MM.1S (cell line): ENCODE measurements at regions not wholly inside any gene's neighbourhood (a gene's known extent, or its start where the extent isn't known, plus 50 kb on each side); places are given as distances from the start of the nearest gene placed in this dataset.
"Not testable (repeated sequence)": the region's sequence is repeated elsewhere in the genome, so short reads cannot be mapped to it uniquely, and the experiment has no call there.

ENCODE experiments used
- DNase-seq: peaks from one replicate; pipeline ENCODE4 v3.0.0-alpha.2; 2015
- H2AFZ ChIP-seq: fragments of 300-600 bp; sonication (generic); 2 replicates; pipeline ENCODE4 v1.6.0; 2016; ENCODE audit warnings: antibody characterized with exemption, low read length
- H3F3A ChIP-seq: fragments of 300-600 bp; sonication (generic); 2 replicates; pipeline ENCODE4 v1.6.1; 2016; ENCODE audit warnings: mild to moderate bottlenecking, antibody characterized with exemption, low read length, moderate library complexity, mixed read lengths; ENCODE audit not compliant: insufficient read depth
- H3K27ac ChIP-seq: fragments of 300-600 bp; sonication (generic); 2 replicates; pipeline ENCODE4 v1.5.1; 2016; ENCODE audit warnings: mild to moderate bottlenecking, low read length
- H3K27me3 ChIP-seq: fragments of 300-600 bp; sonication (generic); replicated peaks from 2 replicates; pipeline ENCODE4 v1.6.0; 2016; ENCODE audit warnings: low read length; ENCODE audit not compliant: insufficient read depth
- H3K36me3 ChIP-seq: fragments of 300-600 bp; sonication (generic); replicated peaks from 2 replicates; pipeline ENCODE4 v1.6.1; 2016; ENCODE audit warnings: mild to moderate bottlenecking, low read length, mixed read lengths; ENCODE audit not compliant: insufficient read depth
- H3K4me1 ChIP-seq: fragments of 300-600 bp; sonication (generic); 2 replicates; pipeline ENCODE4 v1.6.1; 2016; ENCODE audit warnings: low read length, mixed read lengths
- H3K4me2 ChIP-seq: fragments of 300-600 bp; sonication (generic); 2 replicates; pipeline ENCODE4 v1.6.0; 2016; ENCODE audit warnings: low read depth, low read length
- H3K4me3 ChIP-seq: fragments of 300-600 bp; sonication (generic); 2 replicates; pipeline ENCODE4 v1.5.1; 2016; ENCODE audit warnings: low read length, mixed read lengths
- H3K79me2 ChIP-seq: fragments of 300-600 bp; sonication (generic); 2 replicates; pipeline ENCODE4 v1.6.1; 2016; ENCODE audit warnings: mixed run types, low read length, mixed read lengths
- H3K9ac ChIP-seq: fragments of 300-600 bp; sonication (generic); 2 replicates; pipeline ENCODE4 v1.6.1; 2016; ENCODE audit warnings: low read length, mixed read lengths
- H3K9me2 ChIP-seq: fragments of 300-600 bp; sonication (generic); replicated peaks from 2 replicates; pipeline ENCODE4 v1.6.1; 2016; ENCODE audit warnings: mild to moderate bottlenecking, low read length, mixed read lengths; ENCODE audit not compliant: insufficient read depth
- H3K9me3 ChIP-seq: fragments of 300-600 bp; sonication (generic); replicated peaks from 2 replicates; pipeline ENCODE4 v1.6.1; 2016; ENCODE audit warnings: mild to moderate bottlenecking, low read length, mixed read lengths; ENCODE audit not compliant: insufficient read depth
- H4K20me1 ChIP-seq: fragments of 300-600 bp; sonication (generic); 2 replicates; pipeline ENCODE4 v1.6.1; 2016; ENCODE audit warnings: mild to moderate bottlenecking, low read length, moderate library complexity, mixed read lengths; ENCODE audit not compliant: insufficient read depth
- EZH2 ChIP-seq: fragments of 300-600 bp; sonication (generic); optimal IDR thresholded peaks from 2 replicates; pipeline ENCODE3; 2017; ENCODE audit warnings: low read depth, mild to moderate bottlenecking, antibody characterized with exemption, low read length, mixed read lengths
- EZH2phosphoT487 ChIP-seq: fragments of 300-600 bp; sonication (generic); IDR thresholded peaks from 2 replicates; pipeline ENCODE4 v1.6.1; 2018; ENCODE audit warnings: antibody characterized with exemption, low read length
- TF ChIP-seq, protein P1 (sequence below): fragments of 300-600 bp; sonication (generic); IDR thresholded peaks from 2 replicates; pipeline ENCODE4 v1.5.1; 2016; ENCODE audit warnings: antibody characterized with exemption, low read length, mixed read lengths

DNA sequence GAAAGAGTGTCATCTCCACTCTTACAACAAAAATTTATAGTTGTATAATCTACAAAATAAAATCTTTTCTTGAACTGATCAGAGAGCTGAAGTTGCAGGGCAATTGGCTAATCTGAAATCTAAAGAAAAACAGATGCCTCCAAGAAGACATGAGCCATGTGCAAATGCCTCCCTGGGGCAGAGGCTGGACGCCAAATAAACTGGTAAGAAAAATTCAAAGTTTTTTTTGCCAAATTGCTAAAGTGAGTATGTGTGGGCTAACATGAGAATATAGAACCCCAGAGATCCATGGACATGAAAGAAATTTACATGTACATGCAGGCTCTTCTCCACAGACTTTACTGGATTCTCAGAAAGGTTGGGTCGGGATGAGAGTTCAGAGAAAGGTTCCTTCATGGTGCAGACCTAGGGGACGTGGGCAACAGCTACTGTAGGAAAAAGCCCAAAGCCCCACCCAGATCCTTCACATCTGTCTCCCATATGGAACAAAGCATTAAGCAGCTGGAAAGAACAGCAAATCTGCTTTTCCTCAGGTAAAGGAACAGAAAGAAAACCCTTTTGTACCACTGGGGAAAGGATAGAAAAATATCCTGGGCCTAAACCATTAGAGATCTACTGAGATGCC lies 90.5 kb upstream of the SIRPG start:
- DNase-seq, result no peak
- H3K36me3 ChIP-seq, result no peaks in the 10 kb centered on the region
- no peaks in the 10 kb centered on the region for H3K9me2 ChIP-seq
- no peaks in the 10 kb centered on the region for H3F3A ChIP-seq
- H3K9ac ChIP-seq, result no peak overlapping the region
- no peak overlapping the region for H3K27ac ChIP-seq
- H3K4me3 ChIP-seq, result no peak overlapping the region
- H2AFZ ChIP-seq, result no peak overlapping the region
- H3K9me3 ChIP-seq, result no peaks in the 10 kb centered on the region
- no peak overlapping the region for H3K4me2 ChIP-seq
- H3K27me3 ChIP-seq, result no peaks in the 10 kb centered on the region
- TF ChIP-seq EZH2, result no peak
- TF ChIP-seq, protein P1, sequence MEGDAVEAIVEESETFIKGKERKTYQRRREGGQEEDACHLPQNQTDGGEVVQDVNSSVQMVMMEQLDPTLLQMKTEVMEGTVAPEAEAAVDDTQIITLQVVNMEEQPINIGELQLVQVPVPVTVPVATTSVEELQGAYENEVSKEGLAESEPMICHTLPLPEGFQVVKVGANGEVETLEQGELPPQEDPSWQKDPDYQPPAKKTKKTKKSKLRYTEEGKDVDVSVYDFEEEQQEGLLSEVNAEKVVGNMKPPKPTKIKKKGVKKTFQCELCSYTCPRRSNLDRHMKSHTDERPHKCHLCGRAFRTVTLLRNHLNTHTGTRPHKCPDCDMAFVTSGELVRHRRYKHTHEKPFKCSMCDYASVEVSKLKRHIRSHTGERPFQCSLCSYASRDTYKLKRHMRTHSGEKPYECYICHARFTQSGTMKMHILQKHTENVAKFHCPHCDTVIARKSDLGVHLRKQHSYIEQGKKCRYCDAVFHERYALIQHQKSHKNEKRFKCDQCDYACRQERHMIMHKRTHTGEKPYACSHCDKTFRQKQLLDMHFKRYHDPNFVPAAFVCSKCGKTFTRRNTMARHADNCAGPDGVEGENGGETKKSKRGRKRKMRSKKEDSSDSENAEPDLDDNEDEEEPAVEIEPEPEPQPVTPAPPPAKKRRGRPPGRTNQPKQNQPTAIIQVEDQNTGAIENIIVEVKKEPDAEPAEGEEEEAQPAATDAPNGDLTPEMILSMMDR, result no peak
- TF ChIP-seq EZH2phosphoT487, result no peak
- H4K20me1 ChIP-seq, result no peaks in the 10 kb centered on the region
- H3K79me2 ChIP-seq, result no peaks in the 10 kb centered on the region
- H3K4me1 ChIP-seq, result no peaks in the 10 kb centered on the region

DNA sequence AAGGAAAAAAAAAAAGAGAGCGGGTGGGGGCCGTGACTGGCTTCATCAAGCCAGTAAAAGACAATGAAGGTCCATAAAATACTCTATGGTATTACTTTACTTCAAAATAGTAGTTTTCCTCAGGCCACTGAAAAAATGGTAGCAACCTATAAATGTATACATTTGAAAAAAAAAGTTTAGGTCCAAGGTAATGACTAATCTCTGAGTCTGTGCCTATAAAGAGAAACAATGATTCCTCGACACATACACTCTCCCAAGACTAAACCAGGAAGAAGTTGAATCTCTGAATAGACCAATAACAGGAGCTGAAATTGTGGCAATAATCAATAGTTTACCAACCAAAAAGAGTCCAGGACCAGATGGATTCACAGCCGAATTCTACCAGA lies 84.5 kb upstream of the SIRPG start:
- H3K4me3 ChIP-seq, DNase-seq, H3K9me2 ChIP-seq, H3K27me3 ChIP-seq, H3K27ac ChIP-seq, H3K9ac ChIP-seq, H3K4me1 ChIP-seq, H2AFZ ChIP-seq, H3K9me3 ChIP-seq, H4K20me1 ChIP-seq, H3F3A ChIP-seq, H3K79me2 ChIP-seq, H3K36me3 ChIP-seq, H3K4me2 ChIP-seq: not testable (repeated sequence)

DNA sequence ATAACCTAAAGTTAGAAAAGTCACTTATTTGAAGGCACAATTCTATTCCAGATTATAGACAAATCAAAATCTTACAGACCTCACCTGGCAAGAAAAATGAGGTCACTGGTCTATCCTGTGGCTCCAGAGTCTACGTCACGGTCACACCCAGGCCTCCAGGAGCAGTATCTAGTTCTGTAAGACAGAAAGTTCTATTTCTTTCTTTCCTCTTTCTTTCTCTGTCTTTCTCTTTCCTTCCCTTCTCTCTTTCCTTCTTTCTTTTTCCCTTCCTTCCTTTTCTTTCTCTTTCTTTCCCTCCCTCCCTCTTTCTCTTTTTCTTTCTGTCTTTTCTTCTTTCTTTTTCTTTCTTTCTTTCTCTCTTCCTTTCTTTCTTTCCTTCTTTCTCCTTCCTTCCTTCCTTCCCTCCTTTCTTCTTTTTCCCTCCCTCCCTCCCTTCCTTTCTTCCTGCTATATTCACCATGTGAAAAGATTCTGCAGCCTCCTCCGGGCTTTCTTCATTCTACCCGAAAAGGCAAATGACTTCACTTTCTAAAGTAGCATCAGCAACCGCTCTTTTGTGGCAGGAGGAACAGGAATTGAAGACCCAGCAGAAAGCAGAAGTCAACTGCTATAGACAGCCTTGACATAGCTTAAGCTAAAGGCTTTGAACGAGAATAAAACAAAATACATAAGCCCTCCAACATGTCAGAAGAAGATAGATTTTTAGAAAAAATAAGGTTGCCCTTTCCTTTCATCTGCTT lies 83.9 kb upstream of the SIRPG start:
- no peak overlapping the region for H3K4me2 ChIP-seq

More for the DNA sequence above, 83.9 kb upstream of the SIRPG start:
- Histone ChIP-seq H2AFZ (no peak overlapping the region), H3K27me3 (no peaks in the 10 kb centered on the region), H3K9me2 (no peaks in the 10 kb centered on the region), H3K4me3 (no peak overlapping the region), H3F3A (no peaks in the 10 kb centered on the region), H4K20me1 (0 out of 2 replicates have a peak, but pooled peaks cover 4% of the 10 kb centered on the region), H3K36me3 (no peaks in the 10 kb centered on the region), H3K9ac (no peak overlapping the region), H3K27ac (no peak overlapping the region), H3K9me3 (no peaks in the 10 kb centered on the region), H3K79me2 (no peaks in the 10 kb centered on the region), H3K4me1 (no peaks in the 10 kb centered on the region)
- peak; percentile 26 for DNase-seq
- TF ChIP-seq, protein P1, result no peak
- no peak for TF ChIP-seq EZH2phosphoT487
- TF ChIP-seq EZH2, result no peak
